Lung (tissue), 11 donors: ENCODE measurements at regions not wholly inside any gene's neighbourhood (a gene's known extent, or its start where the extent isn't known, plus 50 kb on each side); places are given as distances from the start of the nearest gene placed in this dataset.

ENCODE experiments used
- ATAC-seq: fragments of 200-7000 bp; cut with Tn5 transposase; one replicate; pipeline ENCODE4 v1.9.1; 2020; ENCODE audit warnings: moderate number of reproducible peaks; ENCODE audit not compliant: insufficient read depth, low FRiP score
- DNase-seq, 3 donors: peaks; one replicate each; pipeline ENCODE4 v3.0.0-alpha.2; 2013 to 2017
- H3K27ac ChIP-seq, 2 donors: one replicate each; pipeline ENCODE4 v1.5.1; 2013; ENCODE audit warnings: mild to moderate bottlenecking in 2 of 2, moderate library complexity in 2 of 2, control low read depth in 1 of 2, inconsistent platforms in 1 of 2, low read depth in 1 of 2, low read length in 1 of 2
- H3K27me3 ChIP-seq, 3 donors: one replicate each; pipeline ENCODE4 v1.5.1; 2013; ENCODE audit warnings: low read length in 2 of 3; ENCODE audit not compliant: control insufficient read depth in 3 of 3, insufficient read depth in 3 of 3
- H3K36me3 ChIP-seq, 4 donors: one replicate each; pipeline ENCODE4 v1.5.1; 2013; ENCODE audit warnings: low read length in 4 of 4, mild to moderate bottlenecking in 1 of 4, moderate library complexity in 1 of 4; ENCODE audit not compliant: control insufficient read depth in 4 of 4, insufficient read depth in 4 of 4
- H3K4me1 ChIP-seq, 5 donors: one replicate each; pipeline ENCODE4 v1.5.1; 2013; ENCODE audit warnings: low read length in 5 of 5, mild to moderate bottlenecking in 2 of 5, moderate library complexity in 1 of 5; ENCODE audit not compliant: control insufficient read depth in 5 of 5, insufficient read depth in 5 of 5
- H3K4me3 ChIP-seq: one replicate; pipeline ENCODE4 v1.5.1; 2013; ENCODE audit warnings: mild to moderate bottlenecking, control low read depth, moderate library complexity
- H3K9ac ChIP-seq, 2 donors: one replicate each; pipeline ENCODE4 v1.5.1; 2013; ENCODE audit warnings: low read length in 2 of 2, control low read depth in 1 of 2; ENCODE audit not compliant: insufficient read depth in 1 of 2
- H3K9me3 ChIP-seq, 4 donors: one replicate each; pipeline ENCODE4 v1.5.1; 2013; ENCODE audit warnings: low read length in 3 of 4, mild to moderate bottlenecking in 1 of 4, moderate library complexity in 1 of 4; ENCODE audit not compliant: control insufficient read depth in 4 of 4, insufficient read depth in 3 of 4
- CTCF ChIP-seq: IDR thresholded peaks from 2 replicates; pipeline ENCODE4 v1.5.1; 2012; ENCODE audit warnings: mild to moderate bottlenecking; ENCODE audit errors: control extremely low read depth, extremely low read depth
- WGBS, 2 donors: extraction: QIAGEN DNeasy Blood & Tissue Kit; methylation state at CpG; one replicate each; pipeline ENCODE4 v1.1.7; 2013; 5-methylcytosine and 5-hydroxymethylcytosine counted together
- donor health status: control.
- donor health status: control.
- donor health status: Bipolar disorder and iron deficiency.
- donor health status: healthy.
- donor health status: DM: yes; HTN: yes; CAD: no.

- Histone ChIP-seq H3K36me3 (no peaks in the 10 kb centered on the region), H3K27me3 (no peaks in the 10 kb centered on the region), H3K4me3 (no peak overlapping the region), H3K27ac (no peak overlapping the region), H3K9me3 (no peaks in the 10 kb centered on the region), H3K9ac (no peak overlapping the region), H3K4me1 (peaks cover 0 to 26% (median 9%) of the 10 kb centered on the region in 5 donors)
- 32 to 36% methylated on average over 9 of the region's 9 CpGs for WGBS, 2 donors
- no peak for ATAC-seq
- DNase-seq = peak; percentile 36 to 66 (median 54)
- TF ChIP-seq CTCF = peak; percentile 27
These were observed 268.7 kb downstream of the XXYLT1 start for GRCh38 chr3:195001961-195002861.

GRCh38 chr3:195003006-195003892, 267.7 kb downstream of the XXYLT1 start:
- ATAC-seq (peak; percentile 19), DNase-seq (peak; percentile 71 to 87 (median 71))
- 27 to 49% methylated on average over 13 of the region's 13 CpGs for WGBS, 2 donors
- Histone ChIP-seq H3K27ac (no peak overlapping the region), H3K36me3 (no peaks in the 10 kb centered on the region), H3K27me3 (no peaks in the 10 kb centered on the region), H3K4me1 (peaks cover 0 to 33% (median 9%) of the 10 kb centered on the region in 5 donors), H3K9me3 (no peaks in the 10 kb centered on the region), H3K4me3 (no peak overlapping the region), H3K9ac (no peak overlapping the region)
- no peak for TF ChIP-seq CTCF

GRCh38 chr3:195003893-195004289, 267.1 kb downstream of the XXYLT1 start:
- H3K4me3 ChIP-seq = no peak overlapping the region
- no peaks in the 10 kb centered on the region for H3K36me3 ChIP-seq
- no peak overlapping the region for H3K9ac ChIP-seq
- H3K27ac ChIP-seq = no peak overlapping the region
- H3K9me3 ChIP-seq = no peaks in the 10 kb centered on the region
- peaks cover 0 to 33% (median 9%) of the 10 kb centered on the region in 5 donors for H3K4me1 ChIP-seq
- ATAC-seq = no peak
- no peak for TF ChIP-seq CTCF
- no peaks in the 10 kb centered on the region for H3K27me3 ChIP-seq
- DNase-seq = no peak
- 94 to 96% methylated on average over 8 of the region's 8 CpGs for WGBS, 2 donors
